ENCODE measurements at regions not wholly inside any gene's neighbourhood (a gene's known extent, or its start where the extent isn't known, plus 50 kb on each side); places are given as distances from the start of the nearest gene placed in this dataset.

- TF ChIP-seq, protein P1, sequence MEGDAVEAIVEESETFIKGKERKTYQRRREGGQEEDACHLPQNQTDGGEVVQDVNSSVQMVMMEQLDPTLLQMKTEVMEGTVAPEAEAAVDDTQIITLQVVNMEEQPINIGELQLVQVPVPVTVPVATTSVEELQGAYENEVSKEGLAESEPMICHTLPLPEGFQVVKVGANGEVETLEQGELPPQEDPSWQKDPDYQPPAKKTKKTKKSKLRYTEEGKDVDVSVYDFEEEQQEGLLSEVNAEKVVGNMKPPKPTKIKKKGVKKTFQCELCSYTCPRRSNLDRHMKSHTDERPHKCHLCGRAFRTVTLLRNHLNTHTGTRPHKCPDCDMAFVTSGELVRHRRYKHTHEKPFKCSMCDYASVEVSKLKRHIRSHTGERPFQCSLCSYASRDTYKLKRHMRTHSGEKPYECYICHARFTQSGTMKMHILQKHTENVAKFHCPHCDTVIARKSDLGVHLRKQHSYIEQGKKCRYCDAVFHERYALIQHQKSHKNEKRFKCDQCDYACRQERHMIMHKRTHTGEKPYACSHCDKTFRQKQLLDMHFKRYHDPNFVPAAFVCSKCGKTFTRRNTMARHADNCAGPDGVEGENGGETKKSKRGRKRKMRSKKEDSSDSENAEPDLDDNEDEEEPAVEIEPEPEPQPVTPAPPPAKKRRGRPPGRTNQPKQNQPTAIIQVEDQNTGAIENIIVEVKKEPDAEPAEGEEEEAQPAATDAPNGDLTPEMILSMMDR (IDR thresholded peaks at IDR 0.05; ENCODE audit: low read depth, low read length), result no peak
- no peak overlapping the region for H3K4me3 ChIP-seq (ENCODE audit: low read depth, low read length)
Measured at GRCh38 chr19:32191921-32192320, 153.5 kb upstream of the ZNF507 start.

- H3K4me3 ChIP-seq (ENCODE audit: low read depth, low read length), result no peak overlapping the region
- TF ChIP-seq, protein P1 (IDR thresholded peaks at IDR 0.05; ENCODE audit: low read depth, low read length), result no peak
Measured at GRCh38 chr19:32195706-32196610, 149.5 kb upstream of the ZNF507 start.

DNA sequence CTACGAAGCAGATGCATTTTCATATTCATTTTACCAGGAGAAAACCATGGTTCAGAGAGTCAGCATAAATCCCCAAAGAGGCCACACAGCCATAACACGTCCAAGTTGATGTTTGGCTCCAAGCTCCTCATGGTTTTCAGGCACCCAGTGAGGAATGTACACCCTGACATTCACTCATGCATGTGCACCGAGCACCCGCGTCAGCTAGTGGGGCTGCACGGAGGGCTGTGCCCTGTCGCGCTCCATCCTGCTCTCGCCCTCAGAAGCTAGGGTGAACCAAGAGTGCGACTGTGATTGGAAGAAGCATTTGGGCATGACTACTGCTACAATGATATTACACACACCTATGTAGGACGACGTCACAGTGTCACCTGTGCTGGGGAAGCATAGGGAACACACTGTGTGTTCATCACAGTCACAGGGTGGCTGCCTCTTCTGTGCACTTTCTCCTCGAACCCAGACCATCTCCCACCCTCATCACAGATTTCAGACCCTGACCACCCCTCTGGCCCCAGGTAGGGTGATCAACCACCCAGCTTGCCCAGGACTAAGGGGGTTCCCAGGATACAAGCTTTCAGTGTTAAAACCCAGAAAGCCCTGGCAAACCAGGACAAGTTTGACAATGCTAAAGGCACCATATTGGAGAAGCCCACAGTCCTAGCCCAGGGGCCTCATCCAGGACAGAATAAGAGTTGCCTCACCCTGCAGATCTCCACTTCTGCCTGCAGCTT, 148.6 kb upstream of the ZNF507 start:
- TF ChIP-seq, protein P1 (IDR thresholded peaks at IDR 0.05; ENCODE audit: low read depth, low read length), result no peak
- H3K4me3 ChIP-seq (ENCODE audit: low read depth, low read length), result no peak overlapping the region

- TF ChIP-seq, protein P1 (IDR thresholded peaks at IDR 0.05; ENCODE audit: low read depth, low read length), result no peak
- no peak overlapping the region for H3K4me3 ChIP-seq (ENCODE audit: low read depth, low read length)
Measured at GRCh38 chr19:32197896-32198882, 147.2 kb upstream of the ZNF507 start.

- H3K4me3 ChIP-seq (ENCODE audit: low read depth, low read length), result no peak overlapping the region
- TF ChIP-seq, protein P1 (IDR thresholded peaks at IDR 0.05; ENCODE audit: low read depth, low read length), result no peak
Measured at GRCh38 chr19:32199501-32200040, 145.8 kb upstream of the ZNF507 start.

- no peak overlapping the region for H3K4me3 ChIP-seq (ENCODE audit: low read depth, low read length)
- TF ChIP-seq, protein P1 (IDR thresholded peaks at IDR 0.05; ENCODE audit: low read depth, low read length), result no peak
Measured at GRCh38 chr19:32200312-32201038, 144.9 kb upstream of the ZNF507 start.

Data from WI38 (cell line).